ENCODE measurements at regions not wholly inside any gene's neighbourhood (a gene's known extent, or its start where the extent isn't known, plus 50 kb on each side); places are given as distances from the start of the nearest gene placed in this dataset.

GRCh38 chr2:13046557-13047165, 329.9 kb downstream of the TRIB2 start:
- WGBS (ENCODE audit: insufficient coverage, insufficient replicate concordance, low lambda C conversion rate, missing lambda C conversion rate) = 45% methylated on average over 2 of the region's 2 CpGs
- TF ChIP-seq EZH2 (IDR thresholded peaks at IDR 0.05; ENCODE audit: borderline replicate concordance, control insufficient read depth, low read depth, low read length) = no peak
- TF ChIP-seq RAD21 (IDR thresholded peaks at IDR 0.05; ENCODE audit: insufficient read depth, low read depth, low read length) = peak; percentile 36; the same call in 1 of the 2 replicates
- TF ChIP-seq ZNF384 (IDR thresholded peaks at IDR 0.05; ENCODE audit: borderline replicate concordance, low read depth, low read length) = no peak
- TF ChIP-seq KAT2A (conservative IDR thresholded peaks at IDR 0.05; ENCODE audit: control insufficient read depth, low read depth, low read length) = no peak
- no peak for TF ChIP-seq ZBTB4 (CRISPR knock-in tag; IDR thresholded peaks at IDR 0.05)
- TF ChIP-seq CTCF (IDR thresholded peaks at IDR 0.05 in 2 of 3, conservative IDR thresholded peaks at IDR 0.05 in 1 of 3; ENCODE audit: control insufficient read depth in 2 of 3, extremely low read depth in 1 of 3, insufficient read depth in 1 of 3, low read depth in 3 of 3, low read length in 3 of 3) = peak in 1 of 3 experiments; percentile 17; a peak in 1 of 6 replicates
- peak; percentile 38; the same call in 1 of the 2 replicates for TF ChIP-seq SMC3 (IDR thresholded peaks at IDR 0.05; ENCODE audit: borderline replicate concordance, low read length)
- Histone ChIP-seq H3K9ac (ENCODE audit: control insufficient read depth, insufficient read depth, low read length) (no peak overlapping the region), H3K27ac (ENCODE audit: control insufficient read depth, insufficient read depth) (no peak overlapping the region), H4K20me1 (ENCODE audit: control insufficient read depth, insufficient read depth) (no peaks in the 10 kb centered on the region), H3K79me2 (ENCODE audit: control insufficient read depth, insufficient read depth, low read length) (no peaks in the 10 kb centered on the region), H3K4me1 (ENCODE audit: control insufficient read depth, insufficient read depth, low read length) (no peaks in the 10 kb centered on the region), H3K27me3 (replicated peaks in 1 of 2; ENCODE audit: control insufficient read depth in 2 of 2, insufficient read depth in 2 of 2, low read length in 1 of 2) (no peaks in the 10 kb centered on the region), H3K36me3 (ENCODE audit: control insufficient read depth in 2 of 2, insufficient read depth in 2 of 2, low read length in 1 of 2) (no peaks in the 10 kb centered on the region), H2AFZ (ENCODE audit: control insufficient read depth, low read depth, low read length) (no peak overlapping the region), H3K9me3 (replicated peaks; ENCODE audit: control insufficient read depth, insufficient read depth, low read length) (no peaks in the 10 kb centered on the region), H3K4me2 (ENCODE audit: control insufficient read depth, insufficient read depth) (no peak overlapping the region), H3K4me3 (no peak overlapping the region)
- no peak for ATAC-seq
- no peak for DNase-seq (ENCODE audit: low read depth, low spot score)
- no TSS peak for BruUV-seq (replicated peaks)
- ChIA-PET RAD21 (ENCODE audit: unreplicated experiment) (interaction anchor here (0.6 to 1.0 kb wide), 2 partner anchors 839 to 1653 kb away, joined by 3 read pairs; no protein-coding TSS in a partner anchor), SMC1A (ENCODE audit: uncharacterized antibody, unreplicated experiment) (interaction anchor here (0.5 to 1.5 kb wide), 5 partner anchors 9 to 1906 kb away, joined by 3 to 5 read pairs (median 3); no protein-coding TSS in a partner anchor), POLR2A (no interaction called here), CTCF (interaction anchor here (0.6 to 1.1 kb wide), 6 partner anchors 10 to 1855 kb away, joined by 3 to 6 read pairs (median 4); no protein-coding TSS in a partner anchor)
- no peak for FAIRE-seq
- in situ Hi-C loops (cut with MboI) = no loop called here
- intact Hi-C loops (cut with micrococcal nuclease; ENCODE audit: unreplicated experiment) = loop anchor here (2.0 kb wide), 1 partner anchor 1856 kb away; no protein-coding TSS in a partner anchor
